ENCODE measurements at regions not wholly inside any gene's neighbourhood (a gene's known extent, or its start where the extent isn't known, plus 50 kb on each side); places are given as distances from the start of the nearest gene placed in this dataset.

GRCh38 chr6:26149240-26149639 is 62.0 kb downstream of the HFE start:
- DNase-seq (ENCODE audit: low read depth), result no peak

GRCh38 chr6:26152226-26153101 is 65.2 kb downstream of the HFE start:
- no peak for DNase-seq (ENCODE audit: low read depth)

GRCh38 chr6:26155061-26155930 is 68.1 kb downstream of the HFE start:
- no peak for DNase-seq (ENCODE audit: low read depth)

GRCh38 chr6:26156105-26156849 is 69.0 kb downstream of the HFE start:
- peak; percentile 76 for DNase-seq (ENCODE audit: low read depth)

- no peak for DNase-seq (ENCODE audit: low read depth)
Observed at GRCh38 chr6:26156850-26157250, 69.6 kb downstream of the HFE start.

- DNase-seq (ENCODE audit: low read depth), result peak; percentile 96
Observed at GRCh38 chr6:26157251-26158075, 70.2 kb downstream of the HFE start.

- no peak for DNase-seq (ENCODE audit: low read depth)
Observed at GRCh38 chr6:26158076-26158580, 70.9 kb downstream of the HFE start.

- DNase-seq (ENCODE audit: low read depth), result no peak
Observed at GRCh38 chr6:26158581-26159356, 71.5 kb downstream of the HFE start.

GRCh38 chr6:26159357-26160273 is 72.4 kb downstream of the HFE start:
- no peak for DNase-seq (ENCODE audit: low read depth)

GRCh38 chr6:26161322-26161721 is 74.1 kb downstream of the HFE start:
- no peak for DNase-seq (ENCODE audit: low read depth)

GRCh38 chr6:26162399-26162798 is 75.2 kb downstream of the HFE start:
- no peak for DNase-seq (ENCODE audit: low read depth)

GRCh38 chr6:26163427-26164119 is 76.3 kb downstream of the HFE start:
- DNase-seq (ENCODE audit: low read depth), result no peak

- DNase-seq (ENCODE audit: low read depth), result no peak
Observed at GRCh38 chr6:26164120-26164505, 76.9 kb downstream of the HFE start.

- DNase-seq (ENCODE audit: low read depth), result no peak
Observed at GRCh38 chr6:26165261-26165790, 78.1 kb downstream of the HFE start.

GRCh38 chr6:26170181-26170580 is 83.0 kb downstream of the HFE start:
- DNase-seq (ENCODE audit: low read depth), result no peak

GRCh38 chr6:26170951-26171841 is 84.0 kb downstream of the HFE start:
- DNase-seq (ENCODE audit: low read depth), result no peak

GRCh38 chr6:26172608-26172968 is 85.4 kb downstream of the HFE start:
- no peak for DNase-seq (ENCODE audit: low read depth)

- DNase-seq (ENCODE audit: low read depth), result no peak
Observed at GRCh38 chr6:26173836-26174145, 86.6 kb downstream of the HFE start.
